ENCODE measurements at regions not wholly inside any gene's neighbourhood (a gene's known extent, or its start where the extent isn't known, plus 50 kb on each side); places are given as distances from the start of the nearest gene placed in this dataset.

DNA sequence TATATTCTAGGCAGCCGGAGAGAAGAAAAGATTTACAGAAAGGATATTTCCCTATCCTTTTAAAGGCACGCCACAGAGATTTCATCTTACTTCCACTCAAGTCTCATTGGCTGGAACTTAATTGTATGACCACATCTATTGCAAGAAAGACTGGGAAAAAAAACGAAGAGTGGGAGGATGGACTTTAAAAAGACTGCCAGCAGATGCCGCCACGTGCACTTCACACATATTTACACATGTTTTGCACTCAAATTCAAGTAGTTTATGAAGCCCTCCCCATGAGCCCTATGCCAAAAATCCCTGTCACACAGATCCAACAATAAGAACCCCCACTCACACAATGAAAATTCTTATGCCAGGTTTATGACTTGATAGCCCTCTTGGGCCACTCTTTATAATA, 138.5 kb upstream of the TYRP1 start:
- TF ChIP-seq, protein P1, sequence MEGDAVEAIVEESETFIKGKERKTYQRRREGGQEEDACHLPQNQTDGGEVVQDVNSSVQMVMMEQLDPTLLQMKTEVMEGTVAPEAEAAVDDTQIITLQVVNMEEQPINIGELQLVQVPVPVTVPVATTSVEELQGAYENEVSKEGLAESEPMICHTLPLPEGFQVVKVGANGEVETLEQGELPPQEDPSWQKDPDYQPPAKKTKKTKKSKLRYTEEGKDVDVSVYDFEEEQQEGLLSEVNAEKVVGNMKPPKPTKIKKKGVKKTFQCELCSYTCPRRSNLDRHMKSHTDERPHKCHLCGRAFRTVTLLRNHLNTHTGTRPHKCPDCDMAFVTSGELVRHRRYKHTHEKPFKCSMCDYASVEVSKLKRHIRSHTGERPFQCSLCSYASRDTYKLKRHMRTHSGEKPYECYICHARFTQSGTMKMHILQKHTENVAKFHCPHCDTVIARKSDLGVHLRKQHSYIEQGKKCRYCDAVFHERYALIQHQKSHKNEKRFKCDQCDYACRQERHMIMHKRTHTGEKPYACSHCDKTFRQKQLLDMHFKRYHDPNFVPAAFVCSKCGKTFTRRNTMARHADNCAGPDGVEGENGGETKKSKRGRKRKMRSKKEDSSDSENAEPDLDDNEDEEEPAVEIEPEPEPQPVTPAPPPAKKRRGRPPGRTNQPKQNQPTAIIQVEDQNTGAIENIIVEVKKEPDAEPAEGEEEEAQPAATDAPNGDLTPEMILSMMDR (IDR thresholded peaks at IDR 0.05 in 4 of 5, conservative IDR thresholded peaks at IDR 0.05 in 1 of 5) = no peak
- TF ChIP-seq POLR2A (IDR thresholded peaks at IDR 0.05) = no peak
